NCI-H446 treated with DMSO at 0.1 percent for 48 hours (cell line): ENCODE measurements at regions not wholly inside any gene's neighbourhood (a gene's known extent, or its start where the extent isn't known, plus 50 kb on each side); places are given as distances from the start of the nearest gene placed in this dataset.

Source experiments
- DNase-seq: peaks from one replicate; lab custom pipeline; 2025; lab: John Stamatoyannopoulos, UW

- DNase-seq, result no peak
Observed at GRCh38 chr6:71527886-71528285, 239.3 kb downstream of the OGFRL1 start.

DNA sequence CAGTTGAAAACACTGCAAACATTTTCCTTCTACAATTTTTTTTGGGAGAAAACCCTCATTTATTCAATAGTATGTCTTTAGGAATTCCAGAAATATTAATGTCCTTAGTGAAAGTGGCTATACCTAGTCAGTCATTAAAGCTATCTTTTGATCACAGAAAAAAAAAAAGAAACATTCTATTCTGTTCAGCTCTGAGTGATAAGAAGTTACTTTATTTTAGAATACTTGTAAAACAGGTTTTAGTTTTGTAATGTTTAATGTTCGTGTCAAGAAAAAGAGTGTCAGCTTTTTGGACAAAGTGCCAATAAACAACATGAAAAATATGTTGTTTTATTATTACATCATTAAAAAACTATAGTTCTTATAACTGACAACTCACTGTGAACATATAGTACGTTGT, 240.4 kb downstream of the OGFRL1 start:
- DNase-seq, result no peak

- DNase-seq, result no peak
Observed at GRCh38 chr6:71529769-71530168, 241.2 kb downstream of the OGFRL1 start.

DNA sequence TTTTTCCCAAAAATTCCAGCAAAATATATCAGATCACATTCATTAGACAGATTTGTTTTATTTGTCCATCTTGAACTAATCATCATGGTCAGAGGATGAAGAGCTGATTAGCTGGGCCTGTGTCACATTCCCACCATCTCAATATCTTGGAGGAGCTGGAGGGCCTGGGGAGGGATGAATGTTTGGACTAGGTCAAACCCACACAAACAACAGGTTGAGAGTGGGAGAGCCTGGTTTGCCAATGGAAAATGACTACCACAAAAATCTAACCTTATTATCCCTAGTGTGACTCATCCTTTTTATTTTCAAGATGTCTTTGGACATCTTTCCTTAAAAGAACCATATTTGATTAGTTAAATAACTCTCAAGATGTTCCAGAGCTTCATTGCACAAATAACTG, 242.4 kb downstream of the OGFRL1 start:
- no peak for DNase-seq

DNA sequence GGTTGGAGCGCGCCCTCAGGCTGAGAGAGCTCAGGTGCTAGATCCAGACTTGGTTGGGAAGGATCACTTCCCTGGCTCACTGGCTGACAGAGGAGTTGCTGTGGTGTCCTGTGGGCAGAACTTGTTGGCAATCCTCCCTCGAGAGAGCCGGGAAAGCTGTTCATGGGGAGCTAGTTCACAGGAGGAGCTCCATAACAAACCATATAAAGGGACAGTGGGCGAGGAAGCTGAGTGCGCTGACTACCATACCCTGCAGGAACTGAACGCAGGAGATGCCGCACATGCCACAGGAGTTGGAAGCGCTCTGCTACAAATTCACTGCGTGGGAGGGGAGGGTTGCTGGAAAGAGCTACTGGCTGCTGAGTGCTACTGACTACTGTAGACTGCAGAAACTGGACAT, 243.2 kb downstream of the OGFRL1 start:
- no peak for DNase-seq

DNA sequence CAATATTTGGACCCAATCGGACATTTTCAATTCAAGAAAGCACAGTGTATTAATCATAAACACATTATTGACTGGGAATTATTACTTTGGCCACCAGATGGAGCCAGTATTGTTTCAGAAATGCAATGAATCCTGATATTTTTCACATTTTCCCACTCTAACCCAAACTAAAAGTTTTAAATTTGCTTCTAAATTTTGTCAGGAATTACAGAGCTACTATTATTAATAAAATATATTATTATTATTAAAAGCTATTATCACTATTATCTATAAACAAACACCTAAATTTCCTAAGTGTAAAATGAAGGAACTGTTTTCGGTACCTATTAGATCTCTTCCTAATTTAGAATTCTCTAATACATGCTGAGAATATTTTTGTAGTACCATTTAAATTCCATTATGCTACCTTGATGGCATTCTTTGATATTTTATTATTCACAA, 245.3 kb downstream of the OGFRL1 start:
- DNase-seq, result peak; percentile 28

GRCh38 chr6:71534921-71535320, 246.3 kb downstream of the OGFRL1 start:
- no peak for DNase-seq

DNA sequence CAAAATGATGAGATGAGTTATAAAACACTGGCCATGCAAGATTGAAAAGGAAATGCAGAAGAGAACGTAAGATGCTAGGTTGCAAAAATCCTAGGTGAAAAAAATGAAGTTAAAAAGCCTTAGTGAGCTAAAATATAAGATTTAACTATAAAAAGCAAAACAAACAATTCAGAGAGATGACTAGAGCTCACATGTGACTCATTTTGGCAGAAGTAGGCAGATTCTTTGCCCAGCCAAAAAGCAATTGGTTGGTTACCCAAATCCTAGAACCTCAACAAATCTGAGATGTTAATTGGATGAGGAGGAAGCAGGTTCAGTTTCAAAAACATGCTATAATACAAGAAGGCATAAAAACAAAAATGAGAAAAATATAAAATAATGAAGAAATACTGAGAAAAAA, 249.1 kb downstream of the OGFRL1 start:
- peak; percentile 59 for DNase-seq

DNA sequence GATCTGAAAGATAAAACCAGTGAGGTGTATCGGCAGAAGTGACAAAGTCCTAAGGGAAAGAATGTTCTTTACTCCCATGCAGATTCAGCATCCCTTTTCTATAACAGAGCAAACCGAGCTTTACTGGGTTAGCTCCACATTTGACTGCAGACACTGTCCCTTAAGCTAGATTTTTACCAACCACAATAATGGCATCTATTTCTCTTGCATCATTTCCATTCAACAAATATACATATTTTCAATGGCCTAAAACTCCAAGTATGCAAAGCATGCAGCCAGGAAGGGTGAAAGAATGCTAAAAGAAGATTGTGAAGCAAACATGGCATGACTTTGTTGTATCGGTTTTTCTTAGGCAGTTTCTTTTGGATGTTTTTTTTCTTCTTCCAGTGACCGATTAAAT, 255.4 kb downstream of the OGFRL1 start:
- DNase-seq, result no peak

DNA sequence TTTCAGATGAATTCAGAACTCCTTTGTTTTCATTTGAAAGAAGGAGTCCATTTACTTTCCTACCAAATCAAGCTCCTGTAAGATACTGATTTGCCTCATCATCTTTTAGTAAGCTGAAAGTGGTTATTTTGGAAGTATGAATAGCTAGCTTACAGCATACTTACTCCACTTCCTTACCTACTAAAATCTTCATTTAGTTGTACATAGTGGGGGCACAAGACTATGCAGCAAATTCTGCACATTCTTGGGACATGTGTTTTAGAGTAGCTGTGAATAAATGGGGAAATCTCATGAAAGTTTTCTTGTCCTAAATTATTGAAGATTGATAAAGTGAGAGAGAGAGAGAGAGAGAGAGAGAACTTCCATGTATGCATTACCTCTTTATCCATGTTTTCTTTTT, 256.3 kb downstream of the OGFRL1 start:
- DNase-seq, result no peak

DNA sequence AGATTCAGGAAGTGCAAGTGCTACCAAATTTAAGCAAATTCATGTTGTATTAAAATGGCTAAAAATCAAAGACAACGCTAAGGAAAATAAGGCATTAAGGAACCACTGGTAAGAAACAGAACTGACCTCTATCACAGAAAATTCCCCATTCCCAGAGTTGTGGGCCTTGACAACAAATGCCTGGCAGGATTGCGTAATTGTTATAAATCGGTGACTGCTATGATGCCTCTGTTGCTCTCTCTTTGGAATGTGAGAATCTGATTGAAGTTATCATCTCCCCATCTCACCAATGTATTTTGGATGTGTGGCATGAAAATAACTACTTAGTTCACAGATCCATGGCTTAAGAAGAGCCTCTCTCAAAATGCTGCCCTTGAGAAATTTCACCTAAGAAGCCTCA, 257.3 kb downstream of the OGFRL1 start:
- DNase-seq, result no peak

DNA sequence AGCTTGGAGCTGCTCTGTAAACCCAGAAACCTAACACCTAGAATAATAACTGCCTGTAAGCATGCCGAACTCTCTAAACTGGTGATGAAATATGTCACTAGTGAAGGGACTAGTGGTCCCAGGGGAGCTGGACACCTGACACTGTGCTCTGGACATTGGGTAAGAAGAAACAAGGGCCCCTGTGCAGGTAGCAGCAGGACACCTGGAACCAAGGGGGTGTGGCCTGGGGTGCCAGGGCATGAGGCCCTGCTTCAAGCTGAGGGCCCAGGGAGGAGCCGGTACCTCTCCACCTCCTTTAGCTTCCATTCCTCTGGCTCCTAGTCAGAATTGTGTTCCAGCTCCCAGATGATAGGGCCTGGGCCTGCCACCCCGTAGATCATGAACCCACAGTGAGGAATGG, 263.2 kb downstream of the OGFRL1 start:
- no peak for DNase-seq

DNA sequence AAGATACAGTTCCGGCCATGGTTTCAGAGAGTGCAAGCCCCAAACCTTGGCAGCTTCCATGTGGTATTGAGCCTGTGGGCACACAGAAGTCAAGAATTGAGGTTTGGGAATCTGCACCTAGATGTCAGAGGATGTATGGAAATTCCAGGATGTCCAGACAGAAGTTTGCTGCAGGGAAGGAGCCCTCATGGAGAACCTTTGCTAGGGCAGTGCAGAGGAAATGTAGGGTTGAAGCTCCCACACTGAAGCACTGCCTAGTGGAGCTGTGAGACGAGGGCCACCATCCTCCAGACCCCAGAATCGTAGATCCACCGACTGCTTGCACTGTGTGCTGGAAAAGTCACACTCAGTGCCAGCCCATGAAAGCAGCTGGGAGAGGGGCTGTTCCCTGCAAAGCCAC, 267.5 kb downstream of the OGFRL1 start:
- no peak for DNase-seq

GRCh38 chr6:71558974-71559373, 270.4 kb downstream of the OGFRL1 start:
- DNase-seq, result no peak

DNA sequence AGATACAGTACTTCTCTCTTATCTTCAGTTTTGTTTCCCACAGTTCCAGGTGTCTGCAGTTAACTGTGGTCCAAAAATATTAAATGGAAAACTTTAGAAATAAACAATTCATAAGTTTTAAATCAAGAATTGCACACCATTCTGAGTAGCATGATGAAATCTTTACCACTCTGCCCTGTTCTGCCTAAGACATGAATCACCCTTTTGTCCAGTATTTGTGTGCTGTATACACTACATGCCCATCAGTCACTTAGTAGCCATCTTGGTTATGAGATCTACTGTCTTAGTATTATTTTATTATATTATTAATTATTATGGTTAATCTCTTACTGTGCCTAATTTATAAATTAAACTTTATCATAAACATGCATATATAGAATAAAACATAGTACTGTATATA, 279.0 kb downstream of the OGFRL1 start:
- DNase-seq, result no peak

GRCh38 chr6:71577766-71578165, 289.2 kb downstream of the OGFRL1 start:
- DNase-seq, result no peak

- no peak for DNase-seq
Observed at GRCh38 chr6:71579902-71580301, 291.3 kb downstream of the OGFRL1 start.

GRCh38 chr6:71582820-71583219, 294.2 kb downstream of the OGFRL1 start:
- DNase-seq, result no peak

DNA sequence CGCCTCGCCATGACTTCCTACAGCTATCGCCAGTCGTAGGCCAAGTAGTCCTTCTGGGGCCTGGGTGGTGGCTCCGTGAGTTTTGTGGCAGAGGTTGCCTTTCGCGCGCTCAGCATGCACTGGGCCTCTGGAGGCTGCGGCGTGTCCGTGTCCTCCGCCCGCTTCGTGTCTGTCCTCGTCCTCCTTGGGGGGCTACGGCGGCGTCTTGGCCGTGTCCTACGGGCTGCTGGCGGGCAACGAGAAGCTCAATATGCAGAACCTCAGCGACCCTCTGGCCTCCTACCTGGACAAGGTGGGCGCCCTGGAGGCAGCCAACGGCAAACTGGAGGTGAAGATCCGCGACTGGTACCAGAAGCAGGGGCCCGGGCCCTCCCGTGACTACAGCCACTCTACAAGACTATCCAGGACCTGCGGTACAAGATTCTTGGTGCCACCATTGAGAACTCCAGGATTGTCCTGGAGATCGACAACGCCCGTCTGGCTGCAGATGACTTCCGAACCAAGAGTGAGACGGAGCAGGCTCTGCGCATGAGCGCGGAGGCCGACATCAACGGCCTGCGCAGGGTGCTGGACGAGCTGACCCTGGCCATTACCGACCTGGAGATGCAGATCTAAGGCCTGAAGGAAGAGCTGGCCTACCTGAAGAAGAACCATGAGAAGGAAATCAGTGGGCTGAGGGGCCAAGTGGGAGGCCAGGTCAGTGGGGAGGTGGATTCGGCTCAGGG, 296.3 kb downstream of the OGFRL1 start:
- DNase-seq, result no peak

DNA sequence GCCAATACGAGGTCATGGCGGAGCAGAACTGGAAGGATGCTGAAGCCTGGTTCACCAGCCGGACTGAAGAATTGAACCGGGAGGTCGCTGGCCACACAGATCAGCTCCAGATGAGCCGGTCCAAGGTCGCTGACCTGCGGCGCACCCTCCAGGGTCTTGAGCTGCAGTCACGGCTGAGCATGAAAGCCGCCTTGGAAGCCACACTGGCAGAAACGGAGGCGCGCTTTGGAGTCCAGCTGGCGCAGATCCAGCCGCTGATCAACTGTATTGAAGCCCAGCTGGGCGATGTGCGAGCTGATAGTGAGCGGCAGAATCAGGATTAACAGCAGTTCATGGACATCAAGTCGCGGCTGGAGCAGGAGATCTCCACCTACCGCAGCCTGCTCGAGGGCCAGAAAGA, 296.9 kb downstream of the OGFRL1 start:
- no peak for DNase-seq

DNA sequence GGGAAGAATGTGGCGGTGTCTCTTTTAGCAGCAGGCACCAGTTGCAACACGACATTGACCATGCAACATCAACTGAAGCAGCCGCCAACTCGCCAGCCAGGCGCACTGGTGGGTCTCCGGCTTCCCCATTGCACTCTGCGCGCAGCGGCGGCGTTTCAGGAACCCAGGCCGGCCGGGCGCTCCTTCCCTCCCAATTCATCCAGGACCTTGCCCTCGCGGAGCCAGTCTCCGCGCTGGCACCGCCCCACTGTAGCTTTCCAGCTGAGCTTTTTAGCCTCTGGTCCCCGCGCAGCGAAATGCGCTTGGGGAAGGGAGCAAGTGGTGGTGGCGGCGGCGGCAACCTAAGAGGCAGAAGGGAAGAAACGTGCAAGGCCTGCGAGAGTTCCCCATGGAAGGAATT, 297.9 kb upstream of the RIMS1 start:
- no peak for DNase-seq

DNA sequence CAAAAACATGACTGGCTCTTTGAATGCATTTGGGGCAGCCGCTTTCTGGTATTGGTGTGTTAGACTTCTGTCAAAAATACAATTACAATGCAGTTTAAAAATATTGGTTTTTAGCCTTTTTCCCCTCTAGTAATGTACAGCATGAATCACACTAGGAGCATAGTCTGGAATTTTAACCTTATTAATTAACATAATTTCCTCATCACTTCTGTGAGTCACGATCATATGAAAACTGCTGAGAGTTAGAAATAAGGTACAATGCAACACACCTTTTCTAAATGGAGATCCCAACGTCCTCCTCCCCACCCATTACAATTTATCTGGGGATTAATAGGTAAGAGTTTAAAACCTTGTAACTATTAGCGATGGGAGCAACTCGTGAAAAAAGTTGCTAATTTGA, 297.1 kb upstream of the RIMS1 start:
- no peak for DNase-seq

- DNase-seq, result no peak
Observed at GRCh38 chr6:71592643-71593042, 293.7 kb upstream of the RIMS1 start.

GRCh38 chr6:71599359-71599758, 287.0 kb upstream of the RIMS1 start:
- peak; percentile 84 for DNase-seq
